ENCODE measurements at regions not wholly inside any gene's neighbourhood (a gene's known extent, or its start where the extent isn't known, plus 50 kb on each side); places are given as distances from the start of the nearest gene placed in this dataset.

DNA sequence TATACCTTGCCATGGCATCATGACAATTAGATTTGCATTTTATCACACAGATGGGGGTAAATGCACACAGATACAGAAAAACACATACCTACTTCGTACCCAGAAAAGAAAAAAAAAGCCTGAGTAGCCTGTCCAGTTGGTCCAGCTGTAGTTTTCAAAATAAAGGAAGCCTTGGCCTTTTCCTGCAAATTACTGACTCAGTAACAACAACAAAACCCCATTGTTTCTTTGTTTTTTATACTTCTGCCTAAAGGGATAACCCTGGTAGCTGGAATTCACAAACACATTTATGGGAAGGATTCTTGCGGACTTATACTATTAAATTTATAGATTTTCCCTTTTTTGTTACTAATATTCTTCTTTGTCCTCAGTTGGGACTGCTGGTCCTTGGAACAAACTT is 156.4 kb upstream of the PCDH10 start:
- H3K27ac ChIP-seq = no peak overlapping the region
- H3K36me3 ChIP-seq = no peaks in the 10 kb centered on the region
- TF ChIP-seq, protein P1, sequence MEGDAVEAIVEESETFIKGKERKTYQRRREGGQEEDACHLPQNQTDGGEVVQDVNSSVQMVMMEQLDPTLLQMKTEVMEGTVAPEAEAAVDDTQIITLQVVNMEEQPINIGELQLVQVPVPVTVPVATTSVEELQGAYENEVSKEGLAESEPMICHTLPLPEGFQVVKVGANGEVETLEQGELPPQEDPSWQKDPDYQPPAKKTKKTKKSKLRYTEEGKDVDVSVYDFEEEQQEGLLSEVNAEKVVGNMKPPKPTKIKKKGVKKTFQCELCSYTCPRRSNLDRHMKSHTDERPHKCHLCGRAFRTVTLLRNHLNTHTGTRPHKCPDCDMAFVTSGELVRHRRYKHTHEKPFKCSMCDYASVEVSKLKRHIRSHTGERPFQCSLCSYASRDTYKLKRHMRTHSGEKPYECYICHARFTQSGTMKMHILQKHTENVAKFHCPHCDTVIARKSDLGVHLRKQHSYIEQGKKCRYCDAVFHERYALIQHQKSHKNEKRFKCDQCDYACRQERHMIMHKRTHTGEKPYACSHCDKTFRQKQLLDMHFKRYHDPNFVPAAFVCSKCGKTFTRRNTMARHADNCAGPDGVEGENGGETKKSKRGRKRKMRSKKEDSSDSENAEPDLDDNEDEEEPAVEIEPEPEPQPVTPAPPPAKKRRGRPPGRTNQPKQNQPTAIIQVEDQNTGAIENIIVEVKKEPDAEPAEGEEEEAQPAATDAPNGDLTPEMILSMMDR (IDR thresholded peaks at IDR 0.05; ENCODE audit: low read depth, low read length) = no peak
- H3K4me3 ChIP-seq (ENCODE audit: low read depth, low read length) = no peak overlapping the region
- DNase-seq = no peak
- no peaks in the 10 kb centered on the region for H3K9me3 ChIP-seq (ENCODE audit: severe bottlenecking)
- H3K27me3 ChIP-seq (ENCODE audit: insufficient read depth, low read depth, severe bottlenecking) = no peaks in the 10 kb centered on the region

DNA sequence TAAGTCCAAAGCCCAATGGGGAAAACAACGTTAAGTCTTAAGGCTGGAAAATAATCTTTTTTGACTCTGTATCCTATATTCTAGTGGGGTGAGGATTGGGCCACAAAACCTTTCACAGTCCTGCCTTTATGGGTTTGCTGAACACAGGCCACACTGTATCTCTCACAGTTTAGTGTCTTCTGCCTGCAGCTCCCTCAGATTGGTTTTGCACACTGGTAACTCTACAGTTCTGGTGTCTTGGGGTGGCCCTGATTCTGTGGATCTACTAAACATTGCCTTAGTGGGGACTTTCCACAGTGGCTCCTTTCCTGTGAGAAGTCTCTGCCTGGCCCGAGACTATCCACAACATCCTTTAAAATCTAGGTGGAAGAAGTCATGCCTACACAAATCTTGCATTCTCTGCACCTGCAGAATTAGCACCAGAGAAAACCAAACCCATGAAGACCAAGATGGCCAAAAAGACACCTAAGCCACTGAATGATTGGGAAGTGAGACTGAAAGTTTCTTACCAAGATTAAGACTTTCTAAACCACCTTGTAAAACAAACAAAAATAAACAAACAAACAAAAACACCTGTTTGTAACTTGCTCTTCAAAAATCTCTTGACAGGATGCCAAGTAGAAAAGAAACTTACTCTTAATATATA is 150.4 kb upstream of the PCDH10 start:
- no peak for DNase-seq
- H3K4me3 ChIP-seq (ENCODE audit: low read depth, low read length) = no peak overlapping the region
- no peaks in the 10 kb centered on the region for H3K9me3 ChIP-seq (ENCODE audit: severe bottlenecking)
- H3K36me3 ChIP-seq = no peaks in the 10 kb centered on the region
- H3K27me3 ChIP-seq (ENCODE audit: insufficient read depth, low read depth, severe bottlenecking) = no peaks in the 10 kb centered on the region
- TF ChIP-seq, protein P1 (IDR thresholded peaks at IDR 0.05; ENCODE audit: low read depth, low read length) = no peak
- no peak overlapping the region for H3K27ac ChIP-seq

DNA sequence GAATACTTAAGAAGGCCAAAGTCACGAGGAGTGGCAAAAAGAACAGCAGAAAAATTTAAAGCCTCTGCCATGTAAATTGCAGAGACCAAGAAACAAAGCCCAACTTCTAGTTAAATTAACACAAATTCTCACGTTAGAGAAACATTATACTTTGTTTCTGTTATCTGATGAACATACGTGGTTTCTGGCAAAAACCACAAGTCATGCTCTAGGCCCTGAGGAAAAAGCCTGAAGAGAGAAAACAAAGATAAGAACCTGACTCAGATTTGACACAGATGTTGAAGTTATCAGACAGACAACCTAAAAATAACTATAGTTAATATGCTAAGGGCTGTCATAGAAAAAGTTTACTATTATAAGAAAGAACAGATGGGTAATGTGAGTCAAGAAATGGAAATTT is 149.1 kb upstream of the PCDH10 start:
- no peak for DNase-seq
- no peaks in the 10 kb centered on the region for H3K36me3 ChIP-seq
- H3K4me3 ChIP-seq (ENCODE audit: low read depth, low read length) = no peak overlapping the region
- H3K27me3 ChIP-seq (ENCODE audit: insufficient read depth, low read depth, severe bottlenecking) = no peaks in the 10 kb centered on the region
- H3K9me3 ChIP-seq (ENCODE audit: severe bottlenecking) = no peaks in the 10 kb centered on the region
- H3K27ac ChIP-seq = no peak overlapping the region
- TF ChIP-seq, protein P1 (IDR thresholded peaks at IDR 0.05; ENCODE audit: low read depth, low read length) = no peak

DNA sequence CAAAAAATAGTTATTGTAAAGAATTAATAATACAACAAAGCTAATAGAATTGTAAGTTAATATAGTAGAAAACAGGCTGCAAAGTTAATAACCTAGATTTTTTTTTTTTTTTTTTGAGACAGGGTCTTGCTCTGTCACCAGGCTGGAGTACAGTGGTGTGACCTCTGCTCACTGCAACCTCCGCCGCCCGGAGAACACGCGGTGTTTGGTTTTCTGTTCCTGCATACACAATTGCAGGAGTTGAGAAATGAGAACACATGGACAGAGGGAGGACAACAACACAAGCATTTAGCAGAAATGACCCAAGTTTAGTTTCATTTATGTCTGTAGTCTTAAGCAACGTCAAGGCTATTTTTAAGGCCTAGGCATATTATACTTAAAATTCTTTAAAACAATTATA is 145.9 kb upstream of the PCDH10 start:
- TF ChIP-seq, protein P1 (IDR thresholded peaks at IDR 0.05; ENCODE audit: low read depth, low read length) = no peak
- no peaks in the 10 kb centered on the region for H3K27me3 ChIP-seq (ENCODE audit: insufficient read depth, low read depth, severe bottlenecking)

DNA sequence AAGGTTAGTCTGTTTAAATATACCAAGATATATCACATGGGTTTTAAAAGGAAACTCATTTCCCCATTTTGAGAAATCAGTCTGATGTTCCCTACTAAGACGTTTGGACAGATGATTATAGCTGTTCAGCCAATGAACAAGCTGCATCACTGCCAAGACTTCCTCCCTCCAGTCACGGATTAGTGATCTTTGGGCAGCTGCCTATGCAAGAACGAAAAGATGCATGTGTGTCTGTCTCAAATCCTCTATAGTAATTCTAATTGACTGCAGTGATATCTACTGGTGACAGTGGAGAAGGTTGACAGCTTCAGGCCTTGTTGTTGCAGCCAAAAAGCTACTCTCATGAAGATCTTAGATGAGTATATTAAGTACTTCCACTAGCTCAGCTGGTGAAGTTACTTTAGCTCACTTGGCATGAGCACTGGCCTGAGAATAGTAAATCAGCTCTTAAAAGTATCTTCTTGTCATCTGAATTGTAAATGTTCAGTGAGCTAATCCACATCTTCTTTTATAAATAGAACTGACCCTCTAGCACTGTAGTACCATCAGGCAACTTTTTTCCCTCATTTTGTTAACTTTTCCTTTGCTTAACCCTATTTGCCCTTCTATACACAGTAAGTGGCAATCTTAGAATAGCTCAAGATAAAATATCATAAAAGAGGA is 134.5 kb upstream of the PCDH10 start:
- no peak overlapping the region for H3K4me3 ChIP-seq (ENCODE audit: low read depth, low read length)
- TF ChIP-seq, protein P1 (IDR thresholded peaks at IDR 0.05; ENCODE audit: low read depth, low read length) = no peak
- H3K27me3 ChIP-seq (ENCODE audit: insufficient read depth, low read depth, severe bottlenecking) = no peaks in the 10 kb centered on the region
- H3K36me3 ChIP-seq = no peaks in the 10 kb centered on the region
- H3K27ac ChIP-seq = no peak overlapping the region
- H3K9me3 ChIP-seq (ENCODE audit: severe bottlenecking) = peaks cover 2% of the 10 kb centered on the region
- peak; percentile 17 for DNase-seq

More for the DNA sequence above, 145.9 kb upstream of the PCDH10 start:
- H3K27ac ChIP-seq = no peak overlapping the region
- DNase-seq = no peak
- no peaks in the 10 kb centered on the region for H3K36me3 ChIP-seq
- no peak overlapping the region for H3K4me3 ChIP-seq (ENCODE audit: low read depth, low read length)
- H3K9me3 ChIP-seq (ENCODE audit: severe bottlenecking) = no peaks in the 10 kb centered on the region

Measured in WERI-Rb-1 (cell line).